Smooth muscle cell (in vitro differentiated cells): ENCODE measurements at regions not wholly inside any gene's neighbourhood (a gene's known extent, or its start where the extent isn't known, plus 50 kb on each side); places are given as distances from the start of the nearest gene placed in this dataset.

ENCODE experiments used
- DNase-seq: peaks from one replicate; lab custom pipeline; 2025; ENCODE audit not compliant: unreplicated experiment; lab: John Stamatoyannopoulos, UW
- H2AFZ ChIP-seq: fragments of 200-600 bp; sonication (generic); 2 replicates; pipeline ENCODE4 v1.6.0; 2016; ENCODE audit warnings: antibody characterized with exemption, low read depth, mild to moderate bottlenecking
- H3F3A ChIP-seq: fragments of 200-600 bp; sonication (generic); 2 replicates; pipeline ENCODE4 v1.6.0; 2017; ENCODE audit warnings: antibody characterized with exemption, low read depth
- H3K27ac ChIP-seq: fragments of 200-600 bp; sonication (generic); 2 replicates; pipeline ENCODE4 v1.5.1; 2016; ENCODE audit warnings: low read depth, mild to moderate bottlenecking
- H3K27me3 ChIP-seq: fragments of 200-600 bp; sonication (generic); 2 replicates; pipeline ENCODE4 v1.6.1; 2016; ENCODE audit warnings: low read depth, mild to moderate bottlenecking
- H3K36me3 ChIP-seq: fragments of 200-600 bp; sonication (generic); 2 replicates; pipeline ENCODE4 v1.5.1; 2016; ENCODE audit warnings: low read depth
- H3K4me1 ChIP-seq: fragments of 200-600 bp; sonication (generic); 2 replicates; pipeline ENCODE4 v1.5.1; 2016; ENCODE audit warnings: low read depth
- H3K4me2 ChIP-seq: fragments of 200-600 bp; sonication (generic); 2 replicates; pipeline ENCODE4 v1.6.0; 2016; ENCODE audit warnings: mild to moderate bottlenecking
- H3K4me3 ChIP-seq: fragments of 200-600 bp; sonication (generic); 2 replicates; pipeline ENCODE4 v1.5.1; 2016; ENCODE audit warnings: mild to moderate bottlenecking
- H3K79me2 ChIP-seq: fragments of 200-600 bp; sonication (generic); 2 replicates; pipeline ENCODE4 v1.6.0; 2016; ENCODE audit warnings: low read depth, mild to moderate bottlenecking
- H3K9ac ChIP-seq: fragments of 200-600 bp; sonication (generic); 2 replicates; pipeline ENCODE4 v1.6.0; 2016; ENCODE audit warnings: low read depth
- H3K9me3 ChIP-seq: fragments of 200-600 bp; sonication (generic); replicated peaks from 2 replicates; pipeline ENCODE4 v1.5.1; 2016; ENCODE audit warnings: low read depth
- H4K20me1 ChIP-seq: fragments of 200-600 bp; sonication (generic); 2 replicates; pipeline ENCODE4 v1.6.0; 2016; ENCODE audit warnings: low read depth
- CTCF ChIP-seq: fragments of 200-600 bp; sonication (generic); IDR thresholded peaks from 2 replicates; pipeline ENCODE4 v1.5.1; 2017; ENCODE audit warnings: borderline replicate concordance, mild to moderate bottlenecking, antibody characterized with exemption; ENCODE audit not compliant: insufficient read depth, poor library complexity, severe bottlenecking
- WGBS: methylation state at CpG from one replicate; pipeline ENCODE4 v1.1.7; 2016; ENCODE audit warnings: low lambda C conversion rate; 5-methylcytosine and 5-hydroxymethylcytosine counted together

GRCh38 chr22:47782328-47783075, 1020.1 kb downstream of the TBC1D22A start:
- H3K9me3 ChIP-seq = no peaks in the 10 kb centered on the region
- H3K9ac ChIP-seq = no peak overlapping the region
- TF ChIP-seq CTCF = no peak
- DNase-seq = no peak
- H2AFZ ChIP-seq = no peak overlapping the region
- no peak overlapping the region for H3K27ac ChIP-seq
- H3K79me2 ChIP-seq = no peaks in the 10 kb centered on the region
- no peak overlapping the region for H3K4me2 ChIP-seq
- H4K20me1 ChIP-seq = no peaks in the 10 kb centered on the region
- no peaks in the 10 kb centered on the region for H3F3A ChIP-seq
- no peak overlapping the region for H3K4me3 ChIP-seq
- WGBS = 89% methylated on average over 14 of the region's 15 CpGs
- no peaks in the 10 kb centered on the region for H3K36me3 ChIP-seq
- H3K4me1 ChIP-seq = peaks cover 3% of the 10 kb centered on the region
- no peaks in the 10 kb centered on the region for H3K27me3 ChIP-seq

GRCh38 chr22:47781427-47782111, 1019.1 kb downstream of the TBC1D22A start:
- Histone ChIP-seq H3K79me2 (no peaks in the 10 kb centered on the region), H3F3A (no peaks in the 10 kb centered on the region), H4K20me1 (no peaks in the 10 kb centered on the region), H2AFZ (no peak overlapping the region), H3K4me3 (no peak overlapping the region), H3K4me1 (peaks cover 3% of the 10 kb centered on the region), H3K27ac (no peak overlapping the region), H3K27me3 (no peaks in the 10 kb centered on the region), H3K4me2 (no peak overlapping the region), H3K36me3 (no peaks in the 10 kb centered on the region), H3K9me3 (no peaks in the 10 kb centered on the region), H3K9ac (no peak overlapping the region)
- no peak for DNase-seq
- TF ChIP-seq CTCF = no peak
- 97% methylated on average over 20 of the region's 20 CpGs for WGBS

GRCh38 chr22:47781024-47781423, 1018.6 kb downstream of the TBC1D22A start:
- Histone ChIP-seq H3F3A (no peaks in the 10 kb centered on the region), H3K4me2 (no peak overlapping the region), H3K27me3 (no peaks in the 10 kb centered on the region), H2AFZ (no peak overlapping the region), H3K79me2 (no peaks in the 10 kb centered on the region), H3K4me3 (no peak overlapping the region), H3K36me3 (no peaks in the 10 kb centered on the region), H4K20me1 (no peaks in the 10 kb centered on the region), H3K9me3 (no peaks in the 10 kb centered on the region), H3K4me1 (peaks cover 3% of the 10 kb centered on the region), H3K27ac (no peak overlapping the region), H3K9ac (no peak overlapping the region)
- TF ChIP-seq CTCF = no peak
- WGBS = 94% methylated on average over 12 of the region's 12 CpGs
- no peak for DNase-seq
